H1 (cell line): ENCODE measurements at regions not wholly inside any gene's neighbourhood (a gene's known extent, or its start where the extent isn't known, plus 50 kb on each side); places are given as distances from the start of the nearest gene placed in this dataset. TPM values are rescaled to one million over a fixed set of nuclear protein-coding genes. Genes with fewer than 3 reads are reported as not detected.

Experiments used
- small RNA-seq: library from polyadenylated mRNA; stranded (forward); fragments of <200 nt; extraction: miRNeasy Mini kit (QIAGEN cat#:217004); gene quantifications from one replicate; pipeline ENCODE3, GENCODE V24; 2013; ENCODE audit not compliant: insufficient read depth

Small RNA genes in the stretch of these regions (small RNA-seq; reads per million reads assigned to genes)
- gene RN7SL782P = not detected
